SK-N-SH (cell line): ENCODE measurements at regions not wholly inside any gene's neighbourhood (a gene's known extent, or its start where the extent isn't known, plus 50 kb on each side); places are given as distances from the start of the nearest gene placed in this dataset.

Source experiments
- CTCF ChIA-PET: fragments of 300-600, 350-600 bp; formaldehyde crosslinking; extraction: SDS; loops from one replicate; lab custom pipeline; 2021; lab: Yijun Ruan, JAX
- POLR2A ChIA-PET: fragments of 350-600 bp; sonication (Branson Sonifier 250); formaldehyde crosslinking; extraction: SDS; loops from one replicate; lab custom pipeline; 2020; ENCODE audit warnings: antibody characterized with exemption, inconsistent platforms; lab: Yijun Ruan, JAX
- DNase-seq: peaks from one replicate; pipeline ENCODE4 v3.0.0; 2012
- H2AFZ ChIP-seq: fragments of 200-600 bp; sonication (generic); 2 replicates; pipeline ENCODE4 v1.8.1; 2016; ENCODE audit warnings: antibody characterized with exemption, mild to moderate bottlenecking, low read depth
- H3F3A ChIP-seq: fragments of 200-600 bp; sonication (generic); replicated peaks from 2 replicates; pipeline ENCODE3; 2016; ENCODE audit warnings: antibody characterized with exemption, mild to moderate bottlenecking; ENCODE audit not compliant: insufficient read depth
- H3K27ac ChIP-seq, 2 experiments: fragments of 200-500 bp in 1 of 2; fragments of 200-600 bp in 1 of 2; sonication (Bioruptor generic) in 1 of 2; sonication (generic), shearing (Covaris generic) in 1 of 2; 2 replicates each; pipeline versions ENCODE4 v1.5.1 to v1.6.1; 2014 to 2016; ENCODE audit warnings: low read depth in 2 of 2, inconsistent platforms in 1 of 2, low read length in 1 of 2, mild to moderate bottlenecking in 1 of 2, mixed read lengths in 1 of 2
- H3K27me3 ChIP-seq: fragments of 200-600 bp; sonication (generic), shearing (Covaris generic); 2 replicates; pipeline ENCODE4 v1.6.1; 2016; ENCODE audit warnings: mixed run types; ENCODE audit not compliant: insufficient read depth
- H3K36me3 ChIP-seq, 2 experiments: fragments of 200-500 bp in 1 of 2; fragments of 200-600 bp in 1 of 2; sonication (Bioruptor generic) in 1 of 2; sonication (generic) in 1 of 2; replicated peaks in 1 of 2; 2 replicates each; pipeline versions ENCODE3 to v1.5.1; 2014 to 2016; ENCODE audit warnings: low read length in 1 of 2, mild to moderate bottlenecking in 1 of 2; ENCODE audit not compliant: insufficient read depth in 2 of 2, control insufficient read depth in 1 of 2
- H3K4me1 ChIP-seq, 2 experiments: fragments of 200-500 bp in 1 of 2; fragments of 200-600 bp in 1 of 2; sonication (Bioruptor generic) in 1 of 2; sonication (generic), shearing (Covaris generic) in 1 of 2; 2 replicates each; pipeline versions ENCODE4 v1.5.1 to v1.6.1; 2014 to 2016; ENCODE audit warnings: low read depth in 1 of 2, low read length in 1 of 2, mixed run types in 1 of 2; ENCODE audit not compliant: insufficient read depth in 2 of 2, control insufficient read depth in 1 of 2
- H3K4me2 ChIP-seq: fragments of 200-600 bp; sonication (generic), shearing (Covaris generic); 2 replicates; pipeline ENCODE4 v1.6.1; 2017; ENCODE audit warnings: mixed run types
- H3K4me3 ChIP-seq, 2 experiments: fragments of 200-500 bp in 1 of 2; fragments of 200-600 bp in 1 of 2; sonication (Bioruptor generic) in 1 of 2; sonication (generic), shearing (Covaris generic) in 1 of 2; 2 replicates each; pipeline versions ENCODE4 v1.5.1 to v1.8.1; 2014 to 2016; ENCODE audit warnings: low read depth in 2 of 2, inconsistent platforms in 1 of 2, low read length in 1 of 2, mild to moderate bottlenecking in 1 of 2, mixed read lengths in 1 of 2, moderate library complexity in 1 of 2
- H3K79me2 ChIP-seq: fragments of 200-600 bp; sonication (generic); 2 replicates; pipeline ENCODE4 v1.8.1; 2017; ENCODE audit warnings: mild to moderate bottlenecking; ENCODE audit not compliant: insufficient read depth
- H3K9ac ChIP-seq: fragments of 200-600 bp; sonication (generic); 2 replicates; pipeline ENCODE4 v1.6.1; 2017; ENCODE audit warnings: mixed run types
- H3K9me2 ChIP-seq: fragments of 200-600 bp; sonication (generic); 2 replicates; pipeline ENCODE4 v1.6.1; 2017; ENCODE audit warnings: mixed run types
- H3K9me3 ChIP-seq: fragments of 200-600 bp; sonication (generic); 2 replicates; pipeline ENCODE4 v1.6.1; 2017; ENCODE audit warnings: mixed run types, mild to moderate bottlenecking, moderate library complexity
- H4K20me1 ChIP-seq: fragments of 200-600 bp; sonication (generic); 2 replicates; pipeline ENCODE4 v1.6.1; 2017; ENCODE audit warnings: mild to moderate bottlenecking, mixed run types; ENCODE audit not compliant: insufficient read depth
- CHD2 ChIP-seq: fragments of 150-350 bp; IDR thresholded peaks from 2 replicates; pipeline ENCODE4 v1.6.1; 2018; ENCODE audit warnings: low read length; ENCODE audit not compliant: partially characterized antibody
- CTCF ChIP-seq: fragments of 200-600 bp; sonication (generic); IDR thresholded peaks from 2 replicates; pipeline ENCODE4 v1.6.1; 2017; ENCODE audit warnings: antibody characterized with exemption, mild to moderate bottlenecking, moderate library complexity
- ELF1 ChIP-seq: IDR thresholded peaks from 2 replicates; pipeline ENCODE4 v1.4.0; 2012
- FOXJ3 ChIP-seq: sonication (generic); formaldehyde crosslinking; IDR thresholded peaks from 2 replicates; pipeline ENCODE4 v1.5.1; 2020; ENCODE audit warnings: mild to moderate bottlenecking, missing genetic modification reagents
- FOXM1 ChIP-seq: IDR thresholded peaks from 2 replicates; pipeline ENCODE4 v1.4.0; 2012; ENCODE audit warnings: low read depth, mild to moderate bottlenecking
- GABPA ChIP-seq: IDR thresholded peaks from 2 replicates; pipeline ENCODE4 v1.4.0; 2012; ENCODE audit warnings: low read depth, mild to moderate bottlenecking
- JUND ChIP-seq: IDR thresholded peaks from 2 replicates; pipeline ENCODE4 v1.4.0; 2012
- MEF2A ChIP-seq: IDR thresholded peaks from 2 replicates; pipeline ENCODE4 v1.4.0; 2012; ENCODE audit warnings: low read depth, borderline replicate concordance
- TAF1 ChIP-seq: IDR thresholded peaks from 2 replicates; pipeline ENCODE4 v1.6.1; 2012; ENCODE audit warnings: low read depth, mild to moderate bottlenecking, low read length, moderate library complexity, borderline replicate concordance
- TCF12 ChIP-seq: IDR thresholded peaks from 2 replicates; pipeline ENCODE4 v1.4.0; 2012
- TEAD4 ChIP-seq: IDR thresholded peaks from 2 replicates; pipeline ENCODE4 v1.4.0; 2012; ENCODE audit warnings: mild to moderate bottlenecking, borderline replicate concordance; ENCODE audit not compliant: insufficient read depth
- YY1 ChIP-seq: IDR thresholded peaks from 2 replicates; pipeline ENCODE4 v1.4.0; 2012; ENCODE audit warnings: low read depth, mild to moderate bottlenecking
- WGBS: methylation state at CpG from one replicate; pipeline ENCODE4 v1.1.6; 2017; ENCODE audit warnings: low lambda C conversion rate; 5-methylcytosine and 5-hydroxymethylcytosine counted together
- TF ChIP-seq, protein P1 (sequence below): fragments of 150-350 bp; IDR thresholded peaks from 2 replicates; pipeline ENCODE4 v1.6.1; 2017; ENCODE audit warnings: antibody characterized with exemption, low read length, low read depth, borderline replicate concordance
- TF ChIP-seq, protein P2 (sequence below): IDR thresholded peaks from 2 replicates; pipeline ENCODE4 v1.6.1; 2012; ENCODE audit warnings: mild to moderate bottlenecking, low read depth, low read length, moderate library complexity
- TF ChIP-seq, protein P3 (sequence below): IDR thresholded peaks from 2 replicates; pipeline ENCODE4 v1.4.0; 2012; ENCODE audit warnings: low read depth, borderline replicate concordance

- Histone ChIP-seq H3K4me3 (no peak overlapping the region), H3K27ac (no peak overlapping the region), H3K4me2 (no peak overlapping the region), H3K27me3 (no peaks in the 10 kb centered on the region), H3F3A (no peaks in the 10 kb centered on the region), H4K20me1 (no peaks in the 10 kb centered on the region), H2AFZ (no peak overlapping the region), H3K9me3 (no peaks in the 10 kb centered on the region), H3K4me1 (no peaks in the 10 kb centered on the region; a peak in 1 of 4 replicates), H3K9me2 (no peaks in the 10 kb centered on the region), H3K36me3 (no peaks in the 10 kb centered on the region), H3K79me2 (no peaks in the 10 kb centered on the region), H3K9ac (no peak overlapping the region)
- 53% methylated on average over 5 of the region's 6 CpGs for WGBS
- CTCF ChIA-PET: no interaction called here
- TF ChIP-seq TAF1 (no peak), MEF2A (no peak), FOXM1 (no peak), TCF12 (no peak), TEAD4 (no peak), JUND (no peak), FOXJ3 (no peak), ELF1 (no peak), CTCF (no peak), GABPA (no peak), CHD2 (no peak), YY1 (no peak)
- TF ChIP-seq, protein P1, sequence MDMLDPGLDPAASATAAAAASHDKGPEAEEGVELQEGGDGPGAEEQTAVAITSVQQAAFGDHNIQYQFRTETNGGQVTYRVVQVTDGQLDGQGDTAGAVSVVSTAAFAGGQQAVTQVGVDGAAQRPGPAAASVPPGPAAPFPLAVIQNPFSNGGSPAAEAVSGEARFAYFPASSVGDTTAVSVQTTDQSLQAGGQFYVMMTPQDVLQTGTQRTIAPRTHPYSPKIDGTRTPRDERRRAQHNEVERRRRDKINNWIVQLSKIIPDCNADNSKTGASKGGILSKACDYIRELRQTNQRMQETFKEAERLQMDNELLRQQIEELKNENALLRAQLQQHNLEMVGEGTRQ: no peak
- TF ChIP-seq, protein P2, sequence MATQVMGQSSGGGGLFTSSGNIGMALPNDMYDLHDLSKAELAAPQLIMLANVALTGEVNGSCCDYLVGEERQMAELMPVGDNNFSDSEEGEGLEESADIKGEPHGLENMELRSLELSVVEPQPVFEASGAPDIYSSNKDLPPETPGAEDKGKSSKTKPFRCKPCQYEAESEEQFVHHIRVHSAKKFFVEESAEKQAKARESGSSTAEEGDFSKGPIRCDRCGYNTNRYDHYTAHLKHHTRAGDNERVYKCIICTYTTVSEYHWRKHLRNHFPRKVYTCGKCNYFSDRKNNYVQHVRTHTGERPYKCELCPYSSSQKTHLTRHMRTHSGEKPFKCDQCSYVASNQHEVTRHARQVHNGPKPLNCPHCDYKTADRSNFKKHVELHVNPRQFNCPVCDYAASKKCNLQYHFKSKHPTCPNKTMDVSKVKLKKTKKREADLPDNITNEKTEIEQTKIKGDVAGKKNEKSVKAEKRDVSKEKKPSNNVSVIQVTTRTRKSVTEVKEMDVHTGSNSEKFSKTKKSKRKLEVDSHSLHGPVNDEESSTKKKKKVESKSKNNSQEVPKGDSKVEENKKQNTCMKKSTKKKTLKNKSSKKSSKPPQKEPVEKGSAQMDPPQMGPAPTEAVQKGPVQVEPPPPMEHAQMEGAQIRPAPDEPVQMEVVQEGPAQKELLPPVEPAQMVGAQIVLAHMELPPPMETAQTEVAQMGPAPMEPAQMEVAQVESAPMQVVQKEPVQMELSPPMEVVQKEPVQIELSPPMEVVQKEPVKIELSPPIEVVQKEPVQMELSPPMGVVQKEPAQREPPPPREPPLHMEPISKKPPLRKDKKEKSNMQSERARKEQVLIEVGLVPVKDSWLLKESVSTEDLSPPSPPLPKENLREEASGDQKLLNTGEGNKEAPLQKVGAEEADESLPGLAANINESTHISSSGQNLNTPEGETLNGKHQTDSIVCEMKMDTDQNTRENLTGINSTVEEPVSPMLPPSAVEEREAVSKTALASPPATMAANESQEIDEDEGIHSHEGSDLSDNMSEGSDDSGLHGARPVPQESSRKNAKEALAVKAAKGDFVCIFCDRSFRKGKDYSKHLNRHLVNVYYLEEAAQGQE: no peak
- TF ChIP-seq, protein P3, sequence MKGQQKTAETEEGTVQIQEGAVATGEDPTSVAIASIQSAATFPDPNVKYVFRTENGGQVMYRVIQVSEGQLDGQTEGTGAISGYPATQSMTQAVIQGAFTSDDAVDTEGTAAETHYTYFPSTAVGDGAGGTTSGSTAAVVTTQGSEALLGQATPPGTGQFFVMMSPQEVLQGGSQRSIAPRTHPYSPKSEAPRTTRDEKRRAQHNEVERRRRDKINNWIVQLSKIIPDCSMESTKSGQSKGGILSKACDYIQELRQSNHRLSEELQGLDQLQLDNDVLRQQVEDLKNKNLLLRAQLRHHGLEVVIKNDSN: no peak
- no peak for DNase-seq
- POLR2A ChIA-PET: no interaction called here
Observed at GRCh38 chr12:22803725-22804124, 178.8 kb downstream of the ETNK1 start.
